Fibroblast of pulmonary artery (primary cell): ENCODE measurements at regions not wholly inside any gene's neighbourhood (a gene's known extent, or its start where the extent isn't known, plus 50 kb on each side); places are given as distances from the start of the nearest gene placed in this dataset.

ENCODE experiments used
- DNase-seq: peaks from one replicate; pipeline ENCODE4 v3.0.0-alpha.2; 2010; ENCODE audit warnings: low read depth
- H3K4me3 ChIP-seq: replicated peaks from 2 replicates; pipeline ENCODE4 v1.5.1; 2011; ENCODE audit warnings: low read depth, mild to moderate bottlenecking, control low read depth, low read length, moderate library complexity
- CTCF ChIP-seq: IDR thresholded peaks from 2 replicates; pipeline ENCODE4 v1.5.1; 2011; ENCODE audit warnings: mild to moderate bottlenecking, control low read depth, low read length, inconsistent platforms; ENCODE audit errors: missing control alignments

DNA sequence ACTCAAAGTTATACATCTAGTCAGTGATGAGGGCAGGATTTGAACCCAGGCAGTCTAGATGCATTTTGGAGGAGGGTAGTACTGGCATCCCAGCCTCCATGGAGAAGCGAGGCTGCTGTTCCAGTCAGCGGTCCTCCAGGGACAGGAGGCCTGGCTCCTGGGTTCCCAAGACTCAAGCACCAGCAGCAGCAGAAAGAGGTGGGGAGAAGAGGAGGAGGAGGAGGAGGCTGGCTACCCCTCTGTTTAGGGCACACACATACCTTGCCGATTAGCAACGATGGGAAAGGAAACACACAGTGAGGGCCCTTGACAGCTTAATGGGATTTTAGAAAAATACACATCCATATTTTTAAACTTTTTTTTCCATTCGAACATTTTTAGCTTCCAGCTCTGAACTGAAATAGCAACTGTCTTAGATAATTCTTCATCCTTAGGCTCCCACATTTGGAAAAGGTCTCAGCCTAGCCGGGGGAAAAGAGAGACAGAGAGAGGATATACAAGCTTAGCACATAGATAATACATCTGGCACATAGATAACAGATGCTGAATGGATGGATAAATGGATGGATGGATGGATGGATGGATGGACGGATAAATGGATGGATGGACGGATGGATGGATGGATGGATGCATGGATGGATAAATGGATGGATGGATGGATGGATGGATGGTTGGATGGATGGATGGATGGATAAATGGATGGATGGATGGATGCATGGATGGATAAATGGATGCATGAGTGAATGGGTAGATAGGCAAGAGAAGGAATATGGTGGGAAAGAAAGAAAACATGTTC lies 87.9 kb downstream of the LBH start:
- DNase-seq, result no peak
- H3K4me3 ChIP-seq, result no peak overlapping the region
- TF ChIP-seq CTCF, result no peak

- no peak overlapping the region for H3K4me3 ChIP-seq
- TF ChIP-seq CTCF, result no peak
- DNase-seq, result peak; percentile 13
Observed at GRCh38 chr2:30321466-30321865, 90.1 kb downstream of the LBH start.

DNA sequence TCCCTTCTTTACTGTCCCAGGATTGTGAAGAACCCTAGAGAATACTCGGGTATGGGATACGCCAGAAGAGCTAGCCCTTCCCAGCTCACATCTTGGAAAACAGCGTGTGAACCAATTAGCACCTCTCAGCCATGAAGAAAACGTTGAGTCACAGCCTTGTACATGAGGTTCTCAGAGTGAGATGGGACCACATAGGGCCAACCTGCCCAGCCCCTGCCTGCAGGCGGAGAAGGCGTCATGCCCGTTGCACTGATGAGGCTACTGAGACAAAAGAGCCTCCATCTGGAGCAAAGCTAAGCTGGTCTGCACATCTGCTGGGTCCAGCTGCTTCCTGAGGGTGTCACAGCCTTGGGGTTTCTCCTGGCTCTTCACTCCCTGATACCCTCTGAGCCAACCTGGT lies 92.2 kb downstream of the LBH start:
- no peak for DNase-seq
- no peak overlapping the region for H3K4me3 ChIP-seq
- no peak for TF ChIP-seq CTCF

DNA sequence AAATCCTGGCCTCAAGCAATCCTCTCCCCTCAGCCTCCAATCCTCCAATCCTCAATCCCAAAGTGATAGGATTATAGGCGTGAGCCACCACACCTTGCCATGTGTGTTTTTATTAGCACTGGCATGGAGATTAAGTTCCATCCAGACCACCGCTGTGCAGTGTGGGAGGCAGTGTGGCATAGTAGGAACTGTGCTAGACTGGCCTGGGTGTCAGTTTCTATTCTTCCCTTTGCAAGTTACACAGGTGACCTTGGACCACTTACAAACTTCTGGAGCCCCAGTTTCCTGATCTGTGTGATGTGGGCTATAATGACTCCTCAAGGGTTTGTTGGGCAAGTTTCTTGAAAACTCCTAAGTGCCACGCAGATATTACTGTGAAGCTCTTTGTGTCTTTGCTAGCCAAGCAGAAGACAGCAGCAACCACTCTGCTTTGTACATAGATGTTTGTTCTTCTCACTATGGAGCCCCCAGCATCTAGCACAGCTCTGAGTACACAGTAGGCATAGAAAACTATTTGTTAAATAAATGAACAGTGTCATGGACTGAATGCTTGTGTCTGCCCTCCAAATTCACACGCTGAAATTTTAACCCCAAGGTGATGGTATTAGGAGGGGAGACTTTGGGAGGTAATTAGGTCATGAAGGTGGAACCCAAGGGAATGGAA lies 93.0 kb downstream of the LBH start:
- H3K4me3 ChIP-seq, result no peak overlapping the region
- no peak for DNase-seq
- no peak for TF ChIP-seq CTCF

DNA sequence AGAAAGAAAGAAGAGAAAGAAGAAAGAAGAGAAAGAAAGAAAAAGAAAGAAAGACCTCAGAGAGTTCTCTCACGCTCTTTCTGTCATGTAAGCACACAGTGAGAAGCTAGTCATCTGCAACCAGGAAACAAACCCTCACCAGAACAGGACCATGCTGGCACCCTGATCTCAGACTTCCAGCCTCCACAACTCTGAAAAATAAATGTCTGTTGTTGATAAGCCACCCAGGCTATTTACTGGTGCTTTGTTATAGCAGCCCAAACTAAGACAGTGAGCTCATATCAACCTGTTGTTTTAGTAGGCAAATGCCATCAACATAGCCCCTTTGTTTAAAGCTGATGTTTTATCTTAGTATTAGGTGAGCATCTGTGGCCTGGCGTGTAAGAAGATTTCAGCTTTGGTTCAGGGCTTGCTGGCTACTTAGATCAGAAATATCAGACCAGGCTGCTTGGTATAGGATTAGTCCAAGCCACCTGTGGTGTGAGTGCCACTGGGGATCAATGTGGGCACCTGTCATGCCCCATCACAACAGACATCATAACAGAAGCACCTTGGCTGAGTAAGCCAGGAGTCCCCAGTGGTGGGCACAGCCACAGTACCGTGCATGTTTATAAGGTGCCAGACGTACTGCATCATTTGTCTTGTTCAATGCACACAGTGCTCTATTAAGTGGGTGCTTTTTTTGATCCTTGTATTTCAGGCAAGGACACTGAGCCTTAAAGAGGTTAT lies 94.4 kb downstream of the LBH start:
- no peak for DNase-seq
- H3K4me3 ChIP-seq, result no peak overlapping the region
- no peak for TF ChIP-seq CTCF

DNA sequence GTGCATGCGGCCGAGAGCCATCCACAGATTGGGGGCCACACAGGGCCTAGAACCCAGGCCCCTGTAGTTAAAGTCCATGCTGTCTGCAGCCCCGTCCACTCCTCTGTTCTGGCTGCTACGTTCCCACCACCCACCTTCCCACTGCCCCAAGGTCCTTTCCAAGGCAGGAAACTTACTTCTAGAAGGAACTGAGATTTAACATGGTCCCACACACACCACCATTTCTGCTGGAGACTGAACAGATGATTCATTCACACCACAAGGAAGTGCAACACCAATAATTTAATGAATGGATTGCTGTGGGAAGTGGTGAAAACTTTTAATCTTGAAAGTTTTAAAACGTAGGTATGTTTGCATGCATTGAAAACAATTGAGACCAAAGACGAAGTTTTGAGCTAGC lies 95.2 kb downstream of the LBH start:
- H3K4me3 ChIP-seq, result no peak overlapping the region
- TF ChIP-seq CTCF, result no peak
- no peak for DNase-seq
